AG10803 (cell line): ENCODE measurements at regions not wholly inside any gene's neighbourhood (a gene's known extent, or its start where the extent isn't known, plus 50 kb on each side); places are given as distances from the start of the nearest gene placed in this dataset.

Source experiments
- DNase-seq: peaks from one replicate; pipeline ENCODE4 v3.0.0; 2010; ENCODE audit warnings: low read depth
- H3K4me3 ChIP-seq: 2 replicates; pipeline ENCODE4 v1.5.1; 2011; ENCODE audit warnings: mild to moderate bottlenecking, low read length, control low read depth
- CTCF ChIP-seq: conservative IDR thresholded peaks from 2 replicates; pipeline ENCODE4 v1.5.1; 2011; ENCODE audit warnings: mild to moderate bottlenecking, low read length, control low read depth, inconsistent platforms

GRCh38 chr18:24831871-24832665 lies 371.6 kb downstream of the HRH4 start:
- DNase-seq: no peak
- TF ChIP-seq CTCF: no peak
- no peak overlapping the region for H3K4me3 ChIP-seq

DNA sequence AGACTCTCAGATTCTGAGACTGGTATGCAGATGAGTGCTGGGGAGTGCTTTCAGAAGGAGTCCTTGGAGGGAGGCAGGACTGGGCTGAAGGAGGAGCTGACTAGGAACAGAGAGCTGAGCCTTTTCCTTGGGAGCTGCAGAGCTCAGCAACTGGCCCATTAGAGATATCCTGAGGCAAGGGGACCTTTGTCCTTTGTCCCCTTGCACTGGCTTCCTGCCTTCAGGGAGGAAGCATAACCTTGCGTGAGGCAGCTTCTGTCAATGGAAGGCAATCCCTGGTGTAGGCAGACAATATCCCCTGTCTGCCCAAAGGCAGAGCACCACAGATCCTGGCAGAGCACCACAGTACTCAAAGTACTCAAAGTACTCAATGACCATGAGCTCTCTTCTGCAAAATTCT lies 375.3 kb downstream of the HRH4 start:
- TF ChIP-seq CTCF: no peak
- no peak for DNase-seq
- H3K4me3 ChIP-seq: no peak overlapping the region

DNA sequence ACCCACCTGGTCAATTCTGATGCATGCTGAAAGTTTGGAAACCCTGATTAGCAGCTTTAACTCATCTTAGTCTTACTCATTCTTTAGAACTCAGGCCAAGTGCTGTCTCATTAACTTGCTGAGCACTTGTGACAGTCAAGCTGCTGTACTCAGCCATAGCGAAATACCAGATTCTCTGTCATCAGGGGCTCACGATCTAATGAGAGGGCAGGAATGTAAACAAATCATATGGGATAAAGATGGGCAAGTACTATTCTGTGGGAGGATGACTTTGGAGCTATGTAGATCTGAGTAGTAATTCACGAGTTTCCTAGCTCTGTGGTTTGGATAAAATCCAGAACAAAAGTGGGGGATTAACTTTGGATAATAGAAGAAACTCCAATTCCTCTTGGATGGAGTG lies 376.6 kb downstream of the HRH4 start:
- peak; percentile 92 for DNase-seq
- no peak for TF ChIP-seq CTCF
- H3K4me3 ChIP-seq: no peak overlapping the region

DNA sequence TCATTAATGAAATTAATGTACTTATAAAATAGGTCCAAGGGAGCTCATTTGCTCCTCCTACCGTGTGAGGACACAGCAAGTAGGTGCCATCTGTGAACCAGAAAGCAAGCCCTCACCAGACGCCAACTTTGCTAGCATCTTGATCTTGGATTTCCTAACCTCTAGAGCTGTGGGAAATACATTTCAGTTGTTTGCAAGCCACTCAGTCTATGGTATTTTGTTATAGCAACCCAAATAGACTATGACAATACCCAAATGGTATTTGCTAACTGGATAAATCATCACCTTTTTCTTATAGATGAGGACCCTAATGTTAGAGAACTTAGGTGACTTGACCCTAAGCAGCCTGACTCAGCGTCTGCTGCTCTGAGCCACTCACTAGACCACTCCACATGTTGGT lies 379.6 kb downstream of the HRH4 start:
- TF ChIP-seq CTCF: no peak
- peak; percentile 64 for DNase-seq
- H3K4me3 ChIP-seq: no peak overlapping the region

DNA sequence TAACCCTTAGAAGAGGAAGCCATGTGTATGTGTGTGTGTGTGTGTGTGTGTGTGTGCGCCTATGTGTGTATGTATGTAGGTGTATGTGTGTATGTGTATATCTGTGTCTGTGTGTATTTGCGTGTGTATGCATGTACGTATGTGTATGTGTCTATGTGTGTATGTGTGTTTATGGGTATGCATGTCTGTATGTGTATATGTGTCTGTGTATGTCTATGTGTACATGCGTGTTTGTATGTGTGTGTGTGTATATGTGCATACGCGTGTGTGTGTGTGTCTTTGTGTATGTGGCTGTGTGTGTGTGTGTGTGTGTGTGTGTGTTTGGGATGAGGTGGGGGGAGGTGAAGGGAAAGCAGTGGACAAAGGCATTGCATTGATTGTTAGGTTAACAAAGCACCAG lies 380.2 kb downstream of the HRH4 start:
- TF ChIP-seq CTCF: no peak
- no peak for DNase-seq
- H3K4me3 ChIP-seq: no peak overlapping the region

DNA sequence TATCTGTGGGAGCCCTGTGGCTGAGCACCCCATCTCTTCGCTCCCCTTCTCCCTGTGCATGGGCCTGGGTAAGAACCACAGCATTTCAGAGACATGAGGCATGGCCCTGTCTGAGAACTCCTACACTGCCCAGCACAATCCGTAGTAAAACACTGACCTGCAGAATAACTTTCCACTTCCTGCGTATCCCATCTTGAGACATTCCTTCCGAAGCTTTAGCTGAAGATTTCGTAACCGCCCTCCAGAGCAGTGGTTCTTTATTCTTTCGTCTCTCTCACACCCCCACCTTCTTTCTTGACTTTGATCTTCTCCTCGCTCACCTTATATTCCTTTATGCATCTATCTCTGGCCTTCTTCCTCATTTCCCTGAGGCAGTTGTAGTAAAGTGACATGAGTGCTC lies 381.1 kb downstream of the HRH4 start:
- DNase-seq: no peak
- no peak overlapping the region for H3K4me3 ChIP-seq
- TF ChIP-seq CTCF: no peak

DNA sequence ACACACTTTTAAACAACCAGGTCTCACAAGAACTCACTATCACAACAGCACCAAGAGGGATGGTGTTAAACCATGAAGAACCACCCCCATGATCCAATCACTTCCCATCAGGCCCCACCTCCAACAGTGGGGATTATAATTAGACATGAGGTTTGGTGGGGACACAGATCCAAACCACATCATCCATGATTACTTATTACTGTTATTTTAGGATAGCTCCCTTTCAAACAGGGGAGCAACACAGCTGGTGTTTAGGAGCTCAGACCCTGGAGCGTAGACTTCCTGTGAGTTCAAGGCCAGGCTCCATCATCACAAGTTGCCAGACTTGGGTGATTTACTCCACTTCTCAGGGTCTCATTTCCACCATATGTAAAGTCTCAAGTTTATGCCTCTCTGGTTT lies 382.7 kb downstream of the HRH4 start:
- no peak overlapping the region for H3K4me3 ChIP-seq
- TF ChIP-seq CTCF: no peak
- no peak for DNase-seq
